HG03469 (cell line): ENCODE measurements at regions not wholly inside any gene's neighbourhood (a gene's known extent, or its start where the extent isn't known, plus 50 kb on each side); places are given as distances from the start of the nearest gene placed in this dataset.

Experiments used
- ATAC-seq: cut with Tn5 transposase; IDR thresholded peaks from one replicate; pipeline ENCODE4 v1.9.1; 2021; ENCODE audit warnings: mild to moderate bottlenecking, moderate library complexity, moderate number of reproducible peaks; ENCODE audit not compliant: unreplicated experiment

DNA sequence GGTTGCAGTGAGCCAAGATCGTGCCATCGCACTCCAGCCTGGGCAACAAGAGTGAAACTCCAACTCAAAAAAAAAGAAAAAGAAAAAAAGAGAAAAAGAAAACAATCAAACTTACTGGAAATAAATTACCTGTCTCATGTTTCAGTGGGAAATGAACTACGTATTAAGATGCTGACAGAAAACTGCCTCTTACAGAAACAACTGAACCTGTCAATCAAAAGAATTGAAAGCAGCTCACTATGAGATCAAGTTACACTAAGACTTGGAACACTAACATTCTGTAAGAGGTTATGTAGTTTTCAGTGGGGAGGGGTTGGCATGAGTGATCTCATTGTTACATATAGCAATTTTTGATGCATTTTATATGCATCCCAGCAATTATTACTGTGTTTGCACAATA lies 64.4 kb upstream of the SPATA31E1 start:
- no peak for ATAC-seq

DNA sequence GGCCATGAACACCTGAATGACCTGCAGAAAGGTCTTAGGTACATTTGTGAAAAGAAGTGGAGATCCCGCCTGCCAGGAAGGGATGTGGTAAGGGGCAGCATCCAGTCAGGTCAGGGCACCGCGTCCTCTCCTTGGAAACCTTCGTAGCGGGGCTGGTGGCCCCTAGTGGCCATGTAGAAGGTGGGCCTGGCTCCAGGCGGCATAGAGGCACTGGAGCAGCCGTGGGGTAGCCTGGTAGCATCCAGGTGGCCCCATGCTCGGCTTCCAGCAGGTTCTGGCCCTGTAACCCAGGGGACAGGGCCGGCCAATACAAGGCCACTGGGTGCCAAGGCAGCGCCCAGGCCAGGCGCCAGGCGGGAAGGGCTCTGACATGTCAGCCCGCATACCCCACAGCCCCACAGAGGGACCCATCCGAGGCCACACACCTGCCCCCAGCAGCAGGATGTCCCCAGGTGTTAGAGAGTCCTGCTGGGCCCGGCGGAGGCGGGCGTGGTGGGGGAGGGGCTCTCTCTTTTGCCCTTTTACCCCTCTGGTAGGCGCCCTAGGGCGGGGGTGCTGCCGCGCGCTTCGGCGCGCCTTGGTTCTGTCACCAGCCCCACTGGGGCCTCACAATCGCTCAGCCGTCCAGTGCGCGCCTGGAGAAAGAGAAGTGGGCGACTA lies 58.3 kb upstream of the SPATA31E1 start:
- ATAC-seq = no peak

DNA sequence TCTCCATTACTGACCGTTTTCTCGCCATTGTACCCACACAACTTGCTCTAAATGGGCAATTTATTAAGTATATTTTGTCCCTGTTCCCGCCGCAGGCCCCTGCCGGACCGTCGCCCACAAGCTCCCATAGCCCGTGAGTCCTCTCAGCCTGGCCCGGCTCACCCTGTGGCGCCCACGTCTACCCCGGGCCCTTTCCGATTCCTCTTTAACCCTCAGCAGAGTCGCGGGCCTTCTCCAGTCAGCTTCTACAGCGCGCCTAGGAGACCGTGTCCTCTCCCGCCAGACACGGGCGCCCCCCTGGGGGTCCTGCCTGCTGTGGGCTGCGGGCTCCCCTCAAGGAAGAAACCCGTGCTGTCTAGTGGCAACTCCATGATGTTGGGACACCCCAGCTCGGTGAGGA lies 57.8 kb upstream of the SPATA31E1 start:
- no peak for ATAC-seq

DNA sequence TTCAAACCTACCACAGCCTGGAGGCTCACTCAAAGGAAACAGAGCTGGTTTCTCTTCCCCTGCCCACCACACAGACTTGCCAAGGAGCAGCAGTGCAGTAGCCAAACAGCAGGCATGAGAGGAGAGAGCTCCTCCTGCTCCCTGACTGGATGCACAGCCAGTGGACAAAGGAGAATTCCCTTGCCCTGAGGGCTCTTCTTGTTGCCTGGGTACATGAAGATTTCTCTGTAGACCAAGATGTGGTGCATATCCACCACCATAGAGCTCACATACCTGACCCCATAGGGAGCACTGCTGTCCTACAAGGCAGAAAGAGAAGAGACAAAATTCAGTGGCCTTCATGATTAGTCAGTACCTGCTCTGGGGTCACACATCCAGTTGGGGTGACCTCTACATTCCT lies 56.3 kb upstream of the SPATA31E1 start:
- no peak for ATAC-seq

DNA sequence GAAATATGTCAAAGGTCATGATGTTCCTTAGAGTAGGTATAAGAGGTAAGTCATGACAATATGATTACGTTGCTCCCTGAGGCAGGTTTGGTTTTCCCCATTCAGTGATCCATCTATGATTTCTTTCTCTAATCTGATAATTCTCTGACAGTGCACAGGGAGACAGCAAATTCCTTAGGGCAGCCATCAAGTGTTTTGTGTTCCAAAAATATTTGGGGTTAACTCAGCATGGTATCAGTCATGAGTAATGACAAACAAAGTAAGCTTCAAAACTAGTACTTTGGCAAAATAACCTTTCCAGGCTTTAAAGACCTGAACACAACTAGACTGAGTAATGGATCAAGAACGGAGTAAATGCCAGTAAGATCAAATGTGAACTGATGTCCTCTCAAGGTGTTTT lies 55.3 kb upstream of the SPATA31E1 start:
- ATAC-seq = no peak

DNA sequence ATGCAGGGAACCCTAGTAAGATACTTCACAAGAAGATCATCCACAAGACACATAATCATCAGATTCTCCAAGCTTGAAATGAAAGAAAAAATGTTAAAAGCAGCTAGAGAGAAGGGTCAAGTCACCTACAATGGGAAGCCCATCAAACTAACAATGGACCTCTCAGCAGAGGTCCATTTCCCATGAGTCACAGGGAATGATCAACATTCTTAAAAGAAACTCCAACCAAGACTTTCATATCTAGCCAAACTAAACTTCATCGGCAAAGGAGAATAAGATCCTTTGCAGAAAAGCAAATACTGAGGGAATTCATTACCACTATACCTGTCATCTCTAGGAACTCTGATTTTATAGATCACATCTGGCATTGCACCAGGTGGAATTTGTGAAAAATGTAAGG lies 52.9 kb upstream of the SPATA31E1 start:
- no peak for ATAC-seq

DNA sequence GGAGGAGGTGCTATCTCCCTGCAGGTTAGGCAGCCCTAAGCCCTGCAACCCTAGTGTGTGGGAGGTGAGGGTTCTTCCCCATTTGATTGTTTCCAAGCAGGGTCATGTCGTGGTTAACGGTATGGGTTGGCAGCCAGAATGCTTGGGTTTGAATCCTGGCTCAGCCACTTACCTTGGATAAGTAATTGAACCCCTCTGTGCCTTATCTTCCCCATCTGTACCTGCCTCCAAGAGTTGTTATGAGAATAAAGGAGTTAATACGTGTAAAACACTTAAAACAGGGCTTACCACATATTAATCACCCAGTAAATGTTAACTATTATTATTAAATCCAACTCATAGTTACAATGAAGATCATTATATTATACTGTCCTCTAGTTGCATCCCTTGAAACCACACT lies 52.2 kb upstream of the SPATA31E1 start:
- no peak for ATAC-seq

DNA sequence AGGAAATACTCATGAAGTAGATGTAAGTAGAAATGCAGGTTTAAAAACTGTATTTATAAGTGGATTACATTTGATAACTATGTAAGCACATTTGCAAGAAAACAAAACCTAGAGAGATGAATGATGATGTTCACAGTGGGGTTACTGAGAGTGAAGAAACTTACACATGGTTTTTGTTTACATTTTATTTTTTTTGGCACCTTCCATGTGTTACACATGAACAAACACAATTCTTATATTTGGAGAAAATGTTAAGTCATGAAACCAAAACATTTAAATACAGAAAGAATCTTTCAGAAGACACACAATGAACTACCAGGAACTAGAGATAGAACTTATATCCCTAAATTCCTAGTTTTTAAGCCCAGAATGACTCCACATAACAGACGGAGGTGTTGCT lies 51.5 kb upstream of the SPATA31E1 start:
- ATAC-seq = no peak
